NCI-H1417 (cell line): ENCODE measurements at regions not wholly inside any gene's neighbourhood (a gene's known extent, or its start where the extent isn't known, plus 50 kb on each side); places are given as distances from the start of the nearest gene placed in this dataset.
A peak's percentile ranks its signal among the peaks of the same experiment; 100 is the strongest.

Source experiments
- DNase-seq, 3 experiments: peaks; one replicate each; lab custom pipeline; 2025; lab: John Stamatoyannopoulos, UW

DNA sequence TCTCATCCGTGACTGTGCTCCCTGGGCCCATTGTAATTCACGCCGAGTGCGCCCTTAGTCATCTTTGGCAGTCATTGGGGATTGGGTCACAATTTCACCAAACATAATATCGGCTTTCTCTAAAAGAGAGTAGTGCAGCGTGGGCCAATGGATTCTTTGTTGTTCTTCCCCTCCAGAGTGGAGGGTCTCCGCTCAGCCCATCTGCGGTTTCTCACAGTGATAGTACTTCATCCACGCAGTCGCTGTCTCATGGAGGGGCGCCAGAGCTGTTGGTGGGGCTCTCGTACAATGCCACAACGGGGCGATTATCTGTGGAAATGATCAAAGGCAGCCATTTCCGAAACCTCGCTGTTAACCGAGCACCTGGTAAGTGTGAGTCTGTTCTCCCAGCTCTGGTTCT, 321.8 kb downstream of the SNAPC1 start:
- DNase-seq = no peak

DNA sequence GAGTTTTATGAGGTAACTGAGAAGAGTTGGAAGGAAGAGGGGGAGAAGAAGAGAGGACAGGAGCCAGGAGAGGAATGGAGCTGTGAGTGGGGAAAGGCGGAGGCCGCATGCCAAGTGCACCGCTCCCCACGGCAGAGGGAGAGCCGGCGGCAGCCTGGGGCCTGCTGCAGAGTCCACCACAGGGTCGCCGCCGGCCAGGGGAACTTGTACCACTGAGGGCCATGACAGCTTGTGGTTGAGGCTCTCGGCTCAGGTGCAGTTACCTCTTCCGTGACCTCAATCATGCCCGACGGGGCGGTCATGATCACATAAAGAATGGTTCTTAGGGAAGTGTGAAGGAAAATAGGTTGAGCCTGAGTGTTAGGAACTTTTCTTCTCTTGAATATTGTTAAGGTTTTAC, 325.0 kb downstream of the SNAPC1 start:
- DNase-seq = no peak

DNA sequence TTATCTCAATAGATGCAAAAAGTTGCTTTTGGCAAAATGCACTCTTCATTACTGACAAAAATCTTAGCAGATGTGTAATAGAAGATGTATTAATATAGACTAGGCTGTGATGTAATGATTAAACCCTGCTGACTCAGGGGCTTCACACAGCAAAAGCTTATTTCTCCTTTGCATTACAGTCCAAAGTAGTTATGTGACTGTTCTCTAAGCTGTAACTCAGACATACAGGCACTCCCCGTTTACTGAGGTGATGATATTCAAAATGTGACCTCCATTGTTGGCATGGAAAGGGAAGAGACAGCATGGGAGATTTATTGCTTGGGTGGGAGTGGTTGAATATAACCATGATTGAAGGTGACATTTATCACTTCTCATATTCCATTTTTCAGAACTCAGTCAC, 331.5 kb downstream of the SNAPC1 start:
- DNase-seq = peak in 1 of 3 experiments; percentile 20

DNA sequence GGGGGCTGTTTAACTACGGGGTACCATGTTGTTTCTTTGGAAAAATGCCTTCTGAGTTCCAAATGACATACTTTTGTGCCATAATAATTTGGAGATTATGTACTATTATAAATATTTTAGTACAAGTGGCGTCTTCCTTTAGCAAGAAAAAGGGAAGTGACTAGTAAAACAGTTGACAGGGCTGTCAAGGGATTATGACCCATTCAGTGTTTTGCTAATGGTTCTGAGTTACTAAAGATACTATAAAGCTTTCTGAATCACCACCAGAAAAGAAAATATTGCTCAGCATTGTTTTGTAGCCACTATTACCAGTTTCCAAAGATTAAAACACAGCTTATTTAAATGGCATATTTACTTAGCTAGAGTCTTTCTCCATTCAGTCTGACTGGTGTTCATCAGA, 334.9 kb downstream of the SNAPC1 start:
- no peak for DNase-seq

DNA sequence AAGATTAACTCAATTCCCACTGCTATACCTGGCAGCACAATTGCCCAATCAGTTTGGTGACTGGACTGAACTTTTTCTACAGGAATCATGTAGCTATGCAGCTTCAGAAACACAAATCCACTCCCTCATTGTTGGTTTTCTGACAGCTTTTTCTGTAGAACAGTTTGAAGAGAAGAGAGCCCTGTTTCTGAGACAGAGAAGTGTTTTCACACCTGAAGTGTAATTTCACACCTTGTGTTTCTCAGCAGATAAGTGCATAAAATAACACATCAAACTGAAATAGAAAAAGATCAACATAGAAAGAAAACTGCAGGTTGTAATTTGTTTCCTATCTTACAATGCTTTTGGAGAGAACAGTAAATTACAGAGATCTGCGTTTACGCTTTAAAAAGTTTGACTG, 335.6 kb downstream of the SNAPC1 start:
- no peak for DNase-seq

DNA sequence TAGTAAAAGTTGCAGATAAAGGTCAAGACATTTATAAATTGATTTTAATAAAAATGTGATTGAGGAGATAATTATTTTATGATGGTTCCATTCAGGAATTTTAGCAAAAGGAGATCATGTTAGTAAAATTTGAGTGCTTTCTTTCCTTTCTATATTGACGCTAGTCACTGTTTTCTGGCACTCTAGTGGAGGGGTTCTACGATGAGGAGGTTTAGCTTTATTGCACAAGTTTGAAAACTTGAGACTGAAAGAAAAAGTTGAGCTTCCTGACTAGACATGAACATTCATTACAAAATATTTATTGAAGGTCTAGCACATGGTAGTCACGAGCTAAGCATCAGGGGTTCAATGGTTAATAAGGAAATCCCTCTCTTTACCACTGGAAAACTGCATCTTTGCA, 336.1 kb downstream of the SNAPC1 start:
- no peak for DNase-seq

DNA sequence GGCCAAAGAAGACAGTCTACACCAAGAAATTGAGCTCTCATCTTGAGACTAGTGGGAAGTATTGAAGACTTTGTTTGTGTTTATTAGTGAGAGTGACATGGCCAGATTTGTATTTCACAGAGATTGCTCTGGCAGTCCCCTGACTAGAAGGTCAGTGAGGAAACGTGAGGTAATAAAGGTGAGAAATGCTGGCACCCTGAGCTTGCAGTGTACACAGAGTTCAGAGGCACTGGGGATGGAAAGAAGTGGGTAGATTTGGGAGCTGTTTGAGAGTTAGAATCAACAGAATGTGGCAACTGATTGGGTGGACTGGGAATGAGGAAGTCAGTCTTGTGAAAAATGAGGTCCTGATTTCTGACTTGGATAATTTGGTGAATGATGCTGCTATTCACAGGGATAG, 336.9 kb downstream of the SNAPC1 start:
- DNase-seq = no peak

DNA sequence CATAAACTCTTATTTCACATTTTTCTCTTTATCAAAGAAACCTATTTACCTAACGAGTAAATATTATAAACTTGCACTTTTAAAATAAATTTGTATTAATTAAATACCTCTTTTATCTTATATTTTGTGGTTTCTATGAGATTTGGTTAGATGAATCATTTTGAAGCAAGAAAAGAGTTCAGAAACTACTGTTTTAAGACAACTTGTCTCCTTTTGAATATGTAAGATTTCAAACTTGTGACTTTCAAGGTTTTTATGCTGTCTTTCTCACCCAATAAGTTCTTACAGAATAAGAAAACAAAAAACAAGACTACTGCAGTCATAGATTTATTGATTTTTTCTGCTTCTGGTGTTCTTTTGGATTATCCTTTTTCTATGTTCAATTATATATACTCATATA, 339.0 kb downstream of the SNAPC1 start:
- DNase-seq = no peak

DNA sequence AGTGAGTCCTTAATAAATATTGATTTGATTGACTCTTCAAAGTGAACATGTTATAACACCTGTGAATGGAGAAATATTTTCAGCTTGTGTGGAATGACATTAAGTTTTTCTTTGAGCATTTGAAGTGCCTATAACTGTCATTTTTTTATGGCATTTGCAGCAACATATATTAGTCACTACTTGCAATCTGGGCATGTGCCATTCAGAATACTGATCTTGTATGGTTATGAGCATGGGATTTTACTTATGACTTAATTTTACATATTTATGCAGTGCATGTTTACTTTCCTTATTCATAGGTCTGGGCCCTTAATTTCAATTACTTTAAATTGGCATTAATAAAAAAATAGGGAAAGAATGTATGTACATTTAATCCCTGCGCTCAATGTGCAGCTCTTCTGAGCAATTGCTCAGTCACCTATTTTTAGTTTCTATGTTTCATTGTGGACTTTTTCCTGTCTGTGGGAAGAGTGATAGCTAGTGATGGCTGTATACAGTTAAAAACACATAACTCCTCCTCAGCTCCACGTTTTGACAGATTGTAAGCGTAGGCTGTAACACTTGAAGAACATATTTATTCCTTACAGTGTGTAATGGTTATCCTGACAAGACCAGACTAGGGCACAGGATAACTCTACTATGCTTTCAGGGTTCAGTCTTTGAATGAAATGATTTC, 339.6 kb downstream of the SNAPC1 start:
- DNase-seq = peak in 1 of 3 experiments; percentile 21

DNA sequence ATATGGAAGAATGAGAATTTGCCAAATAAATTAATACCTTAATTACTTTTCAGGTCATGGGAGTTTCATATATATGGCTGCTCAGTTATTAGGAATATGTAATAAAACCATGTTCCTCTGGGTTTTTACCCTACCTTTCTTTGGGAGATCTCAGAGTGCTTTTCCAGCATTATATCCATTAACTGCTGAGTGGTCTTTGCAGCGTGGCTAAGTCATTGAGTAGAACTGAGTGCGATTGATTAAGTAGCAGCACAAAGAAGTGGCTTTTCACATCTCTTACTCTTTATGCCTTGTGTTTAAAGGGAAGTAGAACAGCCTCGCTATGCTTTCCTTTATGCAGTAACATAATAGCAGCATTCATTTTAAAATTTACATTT, 340.1 kb downstream of the SNAPC1 start:
- DNase-seq = no peak

DNA sequence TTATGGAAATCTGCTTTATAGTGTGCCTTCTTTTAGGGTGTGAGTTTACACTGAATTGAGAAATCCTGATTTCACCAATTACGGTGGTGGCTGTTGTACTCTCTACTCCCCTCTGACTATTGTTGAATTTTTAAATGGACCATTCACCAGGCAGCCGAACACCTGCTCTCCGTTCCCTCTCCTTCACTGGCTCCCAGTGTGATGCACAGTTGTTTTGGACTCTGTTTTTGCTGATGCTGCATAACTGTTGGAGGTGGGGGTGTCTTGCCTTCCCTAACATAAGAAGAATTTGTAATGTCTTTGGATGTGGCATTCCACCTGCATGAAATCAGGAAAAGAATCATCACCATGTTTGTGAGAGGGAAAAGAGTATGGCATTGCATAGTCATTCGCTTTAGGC, 341.2 kb downstream of the SNAPC1 start:
- peak; percentile 31 to 73 (median 60) for DNase-seq

DNA sequence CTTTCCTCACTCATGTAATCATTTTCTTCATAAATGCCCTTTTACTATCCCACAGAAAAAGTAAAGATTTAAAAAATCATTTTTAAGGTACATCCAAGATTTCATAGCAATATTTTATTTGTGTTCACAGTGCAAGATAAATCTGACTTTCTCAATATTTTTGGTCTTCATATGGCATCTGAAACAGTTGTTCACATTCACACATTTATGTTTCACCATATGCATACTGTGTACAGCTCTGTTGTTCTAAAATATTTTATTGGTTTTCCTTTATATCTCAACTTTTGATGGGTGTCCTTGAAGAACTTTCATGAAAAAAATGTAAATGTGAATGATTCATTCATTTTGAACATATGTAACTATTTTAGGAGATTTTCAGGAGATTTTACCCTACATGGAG, 348.7 kb downstream of the SNAPC1 start:
- no peak for DNase-seq

DNA sequence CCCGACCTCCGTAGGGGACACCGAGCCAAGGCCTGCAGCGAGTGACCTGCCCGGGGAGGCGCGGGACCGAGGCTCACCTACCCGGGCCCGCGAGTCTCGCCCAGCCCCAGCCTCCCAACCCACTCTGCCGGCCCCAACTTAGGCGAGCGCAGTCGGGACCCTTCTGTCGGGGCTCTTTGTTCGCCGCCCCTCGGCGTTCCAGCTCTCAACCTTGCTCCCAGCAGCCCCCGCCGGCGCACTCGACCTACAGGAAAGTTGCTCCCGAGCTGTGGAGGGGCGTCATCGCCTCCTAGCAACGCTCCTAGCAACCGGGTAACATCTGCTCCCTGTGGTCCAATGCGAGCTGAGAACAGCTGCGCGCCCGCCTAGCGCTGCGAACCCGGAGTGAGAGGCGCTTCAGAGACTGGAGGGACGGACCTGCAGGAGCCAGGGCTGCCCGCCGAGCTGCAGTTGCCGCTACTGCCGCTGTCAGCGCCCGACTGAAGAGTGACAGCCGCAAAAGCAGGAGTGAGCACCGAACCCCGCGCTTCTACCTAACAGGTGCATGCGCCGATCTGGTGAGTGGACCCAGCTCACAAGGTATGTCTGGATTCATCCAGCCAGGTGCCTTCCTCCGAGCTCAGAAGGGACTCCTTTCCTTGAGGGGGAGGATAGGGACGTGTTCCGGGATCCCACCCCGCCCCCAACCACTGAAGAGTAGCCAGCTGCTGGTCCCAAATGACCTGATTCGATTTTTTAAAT, 355.0 kb downstream of the SNAPC1 start:
- peak; percentile 87 to 96 (median 89) for DNase-seq

DNA sequence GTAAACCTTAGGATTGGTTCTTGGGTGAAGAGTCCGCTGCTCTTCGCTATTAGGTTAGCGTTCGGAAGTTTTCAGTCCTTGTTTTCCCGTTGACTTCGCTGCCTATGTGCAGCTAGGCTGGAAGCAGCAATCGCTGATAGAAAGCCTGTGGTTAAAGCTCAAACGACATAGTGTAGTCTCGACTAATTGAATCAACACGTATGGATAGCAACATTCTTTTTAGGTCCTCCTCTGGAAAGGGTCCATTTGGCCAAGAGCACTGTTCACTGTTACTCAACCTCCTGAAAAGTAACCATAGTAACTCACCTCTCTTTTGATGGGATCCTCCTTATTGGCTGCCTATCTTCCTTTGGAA, 355.5 kb downstream of the SNAPC1 start:
- peak in 2 of 3 experiments; percentile 51 to 83 for DNase-seq

DNA sequence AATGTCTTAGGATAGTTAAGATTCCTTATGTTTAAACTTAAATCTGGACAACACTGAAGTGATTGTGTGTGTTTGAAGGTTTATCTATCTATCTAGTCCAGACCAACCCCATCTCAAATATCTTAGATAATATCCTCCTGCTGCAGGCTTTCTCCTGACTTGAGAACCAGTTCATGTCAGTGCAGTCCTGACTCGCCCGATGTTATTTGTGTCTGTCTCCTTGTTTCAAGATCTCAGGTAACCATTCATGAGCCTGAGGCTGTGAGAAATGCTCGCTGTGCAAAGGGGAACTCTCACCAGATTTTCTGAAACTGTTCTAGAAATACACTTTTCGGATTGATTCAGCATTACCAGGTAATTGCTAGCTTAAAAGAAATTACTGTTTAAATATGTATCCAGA, 356.2 kb downstream of the SNAPC1 start:
- peak in 2 of 3 experiments; percentile 11 to 45 for DNase-seq

DNA sequence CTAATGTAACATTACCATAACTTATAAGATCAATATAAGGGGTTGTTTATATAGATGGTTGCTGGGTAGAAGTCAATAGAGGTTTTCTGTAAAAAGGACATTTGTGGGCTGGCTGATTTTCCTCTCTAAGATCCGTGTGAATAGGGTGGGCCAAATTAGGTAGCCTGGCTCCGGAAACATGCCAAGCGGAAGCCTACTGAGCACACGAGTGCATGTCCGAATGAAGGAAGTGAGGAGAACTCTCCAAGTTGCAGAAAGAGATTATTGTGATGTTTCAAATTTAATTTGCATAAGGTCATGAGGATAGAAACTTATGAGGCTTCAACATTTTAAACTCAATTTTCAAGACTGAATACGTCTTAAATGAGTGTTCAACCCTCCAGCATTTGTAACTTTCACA, 356.7 kb downstream of the SNAPC1 start:
- DNase-seq = peak in 1 of 3 experiments; percentile 44

DNA sequence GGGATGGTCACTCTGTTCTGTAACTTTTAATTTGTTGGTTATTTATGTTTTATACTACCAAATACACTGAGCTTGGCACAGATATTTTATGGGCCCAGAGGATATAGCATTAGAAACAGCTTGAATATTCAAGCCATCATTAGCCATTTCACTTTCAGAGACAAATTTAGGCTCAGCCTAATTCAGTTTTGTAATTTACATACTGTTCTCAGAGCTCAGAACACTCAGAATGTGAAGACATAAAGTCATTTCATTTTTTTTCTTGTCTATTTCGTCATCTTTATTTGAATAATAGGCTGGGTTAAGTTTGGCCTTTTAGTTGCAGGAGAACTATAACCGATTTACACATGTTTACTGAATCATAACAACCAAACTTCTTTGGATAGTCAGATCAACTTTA, 361.7 kb downstream of the SNAPC1 start:
- DNase-seq = no peak

DNA sequence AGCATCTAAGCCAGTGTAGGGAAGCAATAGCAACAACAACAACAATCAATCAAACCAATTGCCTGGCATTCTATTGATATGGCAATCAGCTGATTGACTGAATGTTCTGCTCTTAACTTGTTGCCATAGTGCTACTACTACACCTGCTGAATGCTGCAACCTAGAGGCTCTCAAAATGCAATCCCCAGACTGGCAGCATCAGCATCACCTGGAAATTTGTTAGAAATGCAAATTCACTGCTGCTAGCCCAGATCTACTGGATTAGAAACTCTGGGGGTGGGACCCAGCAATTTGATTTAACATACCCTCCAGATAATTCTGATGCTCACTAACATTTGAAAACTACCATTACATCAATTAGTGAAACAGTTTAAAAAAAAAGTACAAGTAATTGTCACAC, 363.6 kb downstream of the SNAPC1 start:
- DNase-seq = peak in 2 of 3 experiments; percentile 10 to 46

DNA sequence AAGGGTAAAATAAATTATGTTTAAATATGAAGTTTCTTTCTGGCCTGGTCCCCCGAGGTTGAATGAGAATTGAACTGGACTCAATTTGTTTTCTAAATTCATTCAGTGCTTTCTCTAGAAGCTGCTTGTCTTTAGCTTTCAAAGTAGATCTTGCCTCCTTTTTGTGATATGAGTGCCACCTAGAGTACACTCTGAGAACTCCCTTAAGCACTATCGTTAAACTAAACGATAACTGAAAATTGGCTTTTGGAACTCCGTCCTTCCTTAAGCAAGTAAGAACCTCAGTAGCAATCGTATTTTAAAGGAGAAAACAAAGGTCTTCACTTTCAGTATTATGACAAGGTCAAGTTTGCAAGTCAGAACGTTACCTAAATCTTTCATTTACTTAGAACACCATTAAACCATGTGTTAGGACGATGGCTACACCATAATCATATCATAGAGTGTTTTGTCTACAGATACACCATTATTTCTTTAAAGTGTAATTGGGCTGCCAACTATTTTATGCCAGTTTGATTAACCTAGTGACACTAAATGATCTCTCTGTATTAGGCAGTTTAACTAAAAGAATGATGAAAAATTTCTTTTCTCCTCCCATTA, 364.8 kb downstream of the SNAPC1 start:
- DNase-seq = peak; percentile 53 to 88 (median 84)

DNA sequence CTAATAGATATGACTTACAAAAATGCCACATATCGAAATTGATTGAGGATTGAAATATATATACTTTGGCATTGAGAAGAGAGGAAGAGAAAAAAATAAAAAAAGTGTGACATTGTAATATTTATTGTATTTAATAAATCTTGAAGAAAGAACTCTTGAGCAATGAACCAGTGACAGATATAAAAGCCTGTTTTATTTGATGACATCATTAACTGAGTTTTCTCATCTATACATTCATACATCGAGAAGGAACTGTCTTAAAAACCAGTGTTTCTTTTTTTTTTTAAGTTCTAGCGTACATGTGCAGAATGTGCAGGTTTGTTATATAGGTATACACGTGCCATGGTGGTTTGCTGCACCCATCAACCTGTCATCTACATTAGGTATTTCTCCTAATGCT, 368.2 kb downstream of the SNAPC1 start:
- no peak for DNase-seq

DNA sequence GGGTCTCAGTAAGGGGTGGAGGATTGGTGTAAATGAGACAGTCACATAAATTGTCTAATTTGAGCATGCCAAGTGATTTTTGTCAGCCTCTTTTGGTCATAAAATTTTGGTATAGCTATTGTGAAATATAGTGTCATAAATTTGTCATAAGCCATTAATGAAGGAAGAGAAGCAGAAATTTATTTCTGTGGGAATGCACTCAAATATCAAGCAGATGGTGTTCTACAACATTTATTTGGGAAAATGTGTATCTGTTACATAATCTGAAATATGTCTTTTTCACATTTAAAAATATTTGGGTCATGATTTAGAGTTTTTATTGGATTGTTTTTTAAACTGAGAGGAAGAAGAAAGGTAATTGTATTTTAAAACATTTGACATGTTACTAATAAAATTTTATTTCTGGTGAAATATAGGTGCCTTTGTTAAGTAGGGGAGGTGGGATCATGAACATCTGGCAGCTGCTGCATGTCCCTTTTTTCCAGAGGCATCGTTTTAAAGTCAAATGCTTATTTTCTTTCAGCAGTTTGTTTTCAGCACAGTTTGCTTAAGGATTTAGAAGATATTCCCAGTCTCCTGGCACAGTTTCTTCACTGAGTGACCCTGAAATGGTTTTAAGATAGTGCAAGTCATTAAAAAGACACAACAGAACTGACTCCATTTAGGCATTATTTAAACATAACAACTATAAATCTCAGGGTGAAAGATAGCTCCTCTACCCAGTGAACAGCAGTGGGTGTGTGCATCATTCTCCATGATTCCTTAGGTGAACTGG, 371.7 kb downstream of the SNAPC1 start:
- DNase-seq = no peak

DNA sequence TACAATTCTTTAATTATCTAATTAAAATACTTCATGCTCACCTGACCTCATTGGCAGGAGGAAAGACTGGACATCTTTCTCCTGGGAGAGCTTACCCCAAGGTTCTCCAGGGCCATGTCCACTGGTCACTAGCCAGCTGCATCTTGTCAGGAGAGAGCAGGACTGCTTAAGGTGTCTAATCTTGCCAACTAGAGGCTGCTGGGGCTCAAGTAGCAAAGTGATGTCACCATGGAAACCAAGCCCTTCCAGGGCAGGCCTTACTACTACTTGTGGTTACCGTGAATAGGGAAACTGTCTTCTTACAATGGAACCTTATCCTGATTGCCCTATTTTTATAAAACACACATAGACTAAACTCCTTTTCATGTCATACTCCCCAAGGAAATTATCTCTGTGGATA, 376.4 kb downstream of the SNAPC1 start:
- peak in 2 of 3 experiments; percentile 17 to 29 for DNase-seq

DNA sequence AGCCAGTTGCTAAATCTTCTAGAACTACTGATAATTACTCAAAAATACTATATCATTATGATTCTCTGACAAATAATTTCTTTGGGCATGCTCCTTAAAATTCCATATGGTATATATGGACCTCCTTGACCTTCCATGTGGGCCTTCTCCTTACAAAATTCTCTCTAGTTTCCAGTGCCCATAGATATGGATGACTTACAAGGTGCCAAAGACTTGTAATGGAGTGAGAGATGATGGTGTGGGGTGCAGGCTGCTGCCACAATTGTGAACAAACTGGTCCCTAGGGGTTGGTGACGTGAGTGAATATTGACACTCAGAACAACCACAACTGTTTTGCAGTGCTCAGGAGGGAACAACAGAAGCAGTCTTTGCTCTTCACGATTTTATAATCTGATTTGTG, 378.9 kb downstream of the SNAPC1 start:
- no peak for DNase-seq
